ENCODE measurements at regions not wholly inside any gene's neighbourhood (a gene's known extent, or its start where the extent isn't known, plus 50 kb on each side); places are given as distances from the start of the nearest gene placed in this dataset.
"Not testable (repeated sequence)": the region's sequence is repeated elsewhere in the genome, so short reads cannot be mapped to it uniquely, and the experiment has no call there.

DNA sequence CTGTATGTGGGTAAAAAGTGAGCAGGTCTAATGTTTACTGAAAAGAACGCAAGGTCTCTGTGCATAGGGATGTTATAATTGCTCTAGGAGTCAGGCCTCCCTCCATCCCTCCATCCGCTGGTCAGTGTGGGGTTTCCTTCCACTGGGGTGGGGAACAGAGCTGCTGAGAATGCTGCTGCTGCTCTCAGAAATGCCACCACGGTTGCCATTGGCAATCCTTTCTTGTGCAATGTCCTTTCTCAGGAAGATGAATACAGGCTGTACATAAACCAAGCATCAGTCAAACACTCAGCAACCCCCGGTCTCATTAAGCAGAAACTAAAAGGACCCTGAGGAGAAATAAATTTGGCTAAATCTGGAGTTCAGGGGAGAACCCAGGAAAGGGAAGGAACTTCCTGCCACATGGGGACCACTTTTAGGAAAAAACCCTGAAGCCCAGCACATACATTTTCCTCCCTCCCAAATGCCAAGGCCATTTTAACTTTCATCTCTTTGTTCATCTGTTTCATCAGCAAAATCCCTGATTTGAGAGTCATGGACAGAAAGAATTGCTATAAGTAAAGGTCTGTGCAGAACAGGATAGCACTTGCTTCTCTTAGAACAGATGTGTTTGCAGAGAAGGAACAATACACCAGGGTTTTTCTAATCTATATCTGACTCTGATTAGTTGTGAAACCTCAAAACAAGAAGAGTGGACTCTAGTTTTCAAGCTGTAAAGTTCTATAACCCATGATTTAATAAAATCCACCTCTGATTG lies 70.4 kb upstream of the SLC1A3 start:
- TF ChIP-seq, protein P1, sequence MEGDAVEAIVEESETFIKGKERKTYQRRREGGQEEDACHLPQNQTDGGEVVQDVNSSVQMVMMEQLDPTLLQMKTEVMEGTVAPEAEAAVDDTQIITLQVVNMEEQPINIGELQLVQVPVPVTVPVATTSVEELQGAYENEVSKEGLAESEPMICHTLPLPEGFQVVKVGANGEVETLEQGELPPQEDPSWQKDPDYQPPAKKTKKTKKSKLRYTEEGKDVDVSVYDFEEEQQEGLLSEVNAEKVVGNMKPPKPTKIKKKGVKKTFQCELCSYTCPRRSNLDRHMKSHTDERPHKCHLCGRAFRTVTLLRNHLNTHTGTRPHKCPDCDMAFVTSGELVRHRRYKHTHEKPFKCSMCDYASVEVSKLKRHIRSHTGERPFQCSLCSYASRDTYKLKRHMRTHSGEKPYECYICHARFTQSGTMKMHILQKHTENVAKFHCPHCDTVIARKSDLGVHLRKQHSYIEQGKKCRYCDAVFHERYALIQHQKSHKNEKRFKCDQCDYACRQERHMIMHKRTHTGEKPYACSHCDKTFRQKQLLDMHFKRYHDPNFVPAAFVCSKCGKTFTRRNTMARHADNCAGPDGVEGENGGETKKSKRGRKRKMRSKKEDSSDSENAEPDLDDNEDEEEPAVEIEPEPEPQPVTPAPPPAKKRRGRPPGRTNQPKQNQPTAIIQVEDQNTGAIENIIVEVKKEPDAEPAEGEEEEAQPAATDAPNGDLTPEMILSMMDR (IDR thresholded peaks at IDR 0.05) = no peak
- no peak for TF ChIP-seq POLR2A (IDR thresholded peaks at IDR 0.05)
- Histone ChIP-seq H3K36me3 (ENCODE audit: low read depth, missing control alignments) (no peaks in the 10 kb centered on the region), H3K4me1 (no peaks in the 10 kb centered on the region), H3K4me3 (no peak overlapping the region), H3K9me3 (no peaks in the 10 kb centered on the region), H3K27ac (no peak overlapping the region), H3K27me3 (no peaks in the 10 kb centered on the region)
- WGBS, 2 donors = 67 to 79% methylated on average over 4 of the region's 4 CpGs
- intact Hi-C loops (cut with DNase I; ENCODE audit: low total_unique reads) = no loop called here
- DNase-seq = no peak

DNA sequence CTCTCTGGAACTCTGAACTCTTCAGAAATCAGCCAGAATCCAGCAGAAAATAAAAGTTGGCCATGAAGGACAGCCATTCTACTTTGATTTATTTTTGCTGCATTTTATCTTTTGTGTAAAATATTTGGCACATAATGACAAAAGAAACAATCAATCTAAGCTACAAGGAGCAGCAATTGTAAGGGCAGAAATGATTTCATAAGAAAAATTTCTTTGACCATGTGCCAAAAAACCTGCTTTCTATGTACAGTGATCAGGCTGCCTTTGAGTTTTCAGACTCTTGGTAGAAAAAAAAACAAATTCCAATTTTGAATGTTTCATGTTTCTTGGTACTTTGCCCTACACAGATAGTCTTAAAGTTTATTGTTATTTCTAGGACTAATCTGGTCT lies 69.8 kb upstream of the SLC1A3 start:
- Histone ChIP-seq H3K27ac (no peak overlapping the region), H3K9me3 (no peaks in the 10 kb centered on the region), H3K4me3 (no peak overlapping the region), H3K4me1 (no peaks in the 10 kb centered on the region), H3K36me3 (ENCODE audit: low read depth, missing control alignments) (no peaks in the 10 kb centered on the region), H3K27me3 (no peaks in the 10 kb centered on the region)
- TF ChIP-seq, protein P1 (IDR thresholded peaks at IDR 0.05) = no peak
- TF ChIP-seq POLR2A (IDR thresholded peaks at IDR 0.05) = no peak
- no peak for DNase-seq
- intact Hi-C loops (cut with DNase I; ENCODE audit: low total_unique reads) = no loop called here

DNA sequence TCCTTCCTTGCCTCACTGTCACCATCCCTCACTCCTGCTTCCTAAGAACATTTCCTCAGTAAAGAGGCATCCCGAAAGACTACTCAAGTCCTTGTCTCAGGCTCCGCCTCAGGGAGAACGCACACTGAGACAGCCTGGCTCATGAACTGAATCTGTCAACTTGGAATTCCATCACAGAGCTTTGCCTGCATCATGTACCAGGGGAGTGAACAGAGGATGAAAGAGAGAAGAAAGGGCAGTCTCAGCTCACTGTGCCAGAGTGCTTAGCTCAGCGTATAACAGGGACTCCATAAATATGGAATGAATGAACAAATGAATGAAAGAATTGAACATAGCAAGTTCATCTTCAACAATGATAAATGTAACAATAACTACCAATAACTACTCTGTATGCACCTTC lies 68.7 kb upstream of the SLC1A3 start:
- TF ChIP-seq, protein P1 (IDR thresholded peaks at IDR 0.05) = no peak
- no peak for TF ChIP-seq POLR2A (IDR thresholded peaks at IDR 0.05)
- WGBS, 2 donors = 88 to 89% methylated on average over 4 of the region's 4 CpGs
- no peak for DNase-seq
- H3K4me3 ChIP-seq = no peak overlapping the region
- intact Hi-C loops (cut with DNase I; ENCODE audit: low total_unique reads) = no loop called here
- H3K9me3 ChIP-seq = no peaks in the 10 kb centered on the region
- H3K27ac ChIP-seq = no peak overlapping the region
- H3K27me3 ChIP-seq = no peaks in the 10 kb centered on the region
- H3K4me1 ChIP-seq = no peaks in the 10 kb centered on the region
- H3K36me3 ChIP-seq (ENCODE audit: low read depth, missing control alignments) = no peaks in the 10 kb centered on the region

DNA sequence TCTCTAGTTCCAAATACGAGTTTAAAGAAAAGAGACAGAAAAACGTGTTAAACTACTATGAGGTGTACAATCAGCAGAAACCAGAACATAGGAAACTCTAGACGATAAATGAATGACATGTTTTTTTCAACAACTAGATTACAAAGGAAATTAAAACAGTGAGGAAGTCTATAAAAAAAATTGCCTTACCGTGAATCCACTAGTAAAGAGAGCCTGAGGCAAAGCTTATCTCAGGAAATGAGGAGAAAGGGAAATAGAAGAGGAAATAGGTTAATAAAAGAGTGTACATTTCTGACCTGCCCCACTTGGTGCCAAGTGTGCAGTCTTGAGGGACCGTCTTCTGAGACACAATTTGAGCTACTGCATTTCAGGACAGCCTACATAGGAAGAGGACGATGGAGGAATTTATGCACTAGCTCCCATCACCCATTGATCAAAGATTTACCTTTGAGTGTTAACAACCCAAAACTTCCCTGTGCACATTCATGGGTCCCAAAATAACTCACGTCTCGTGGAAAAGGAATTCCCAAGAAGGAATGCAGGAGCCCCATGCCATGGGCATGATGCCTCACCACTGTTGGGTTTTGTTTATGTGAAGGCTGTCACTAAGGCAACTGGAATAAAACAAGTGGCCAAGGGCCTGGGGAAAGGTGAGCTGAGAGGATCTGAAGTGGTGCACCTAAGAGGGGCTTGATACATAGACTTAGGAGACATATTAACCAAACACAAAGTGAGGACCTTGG lies 53.6 kb upstream of the SLC1A3 start:
- intact Hi-C loops (cut with DNase I; ENCODE audit: low total_unique reads) = no loop called here
- Histone ChIP-seq H3K36me3 (ENCODE audit: low read depth, missing control alignments) (no peaks in the 10 kb centered on the region), H3K27ac (no peak overlapping the region), H3K4me3 (no peak overlapping the region), H3K4me1 (no peaks in the 10 kb centered on the region), H3K27me3 (no peaks in the 10 kb centered on the region), H3K9me3 (no peaks in the 10 kb centered on the region)
- DNase-seq = no peak
- TF ChIP-seq POLR2A (IDR thresholded peaks at IDR 0.05) = no peak
- TF ChIP-seq, protein P1 (IDR thresholded peaks at IDR 0.05) = no peak
- WGBS, 2 donors = 78 to 85% methylated on average over 8 of the region's 8 CpGs

DNA sequence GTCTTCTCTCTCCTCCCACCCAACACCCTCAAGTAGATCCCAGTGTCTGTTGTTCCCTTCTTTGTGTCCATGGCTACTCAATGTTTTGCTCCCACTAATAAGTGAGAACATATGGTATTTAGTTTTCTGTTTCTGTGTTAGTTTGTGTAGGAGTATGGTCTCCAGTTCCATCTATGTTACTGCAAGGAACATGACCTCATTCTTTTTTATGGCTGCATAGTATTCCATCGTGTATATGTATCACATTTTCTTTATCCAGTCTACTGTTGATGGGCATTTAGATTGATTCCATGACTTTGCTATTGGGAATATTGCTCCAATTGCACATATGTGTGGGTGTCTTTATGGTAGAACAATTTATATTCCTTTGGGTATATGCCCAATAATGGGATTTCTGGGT lies 51.4 kb upstream of the SLC1A3 start:
- H3K9me3 ChIP-seq; H3K4me3 ChIP-seq; H3K27ac ChIP-seq; H3K4me1 ChIP-seq; H3K27me3 ChIP-seq; DNase-seq; H3K36me3 ChIP-seq (ENCODE audit: low read depth, missing control alignments); intact Hi-C loops (cut with DNase I; ENCODE audit: low total_unique reads): not testable (repeated sequence)
- 84 to 91% methylated on average over 1 of the region's 1 CpG for WGBS, 2 donors

Small RNAs in the stretch of these regions (small RNA-seq; reads per million reads assigned to genes)
- 0 reads per million in 2 donors for gene RNA5SP181

Measured in testis (tissue), 2 donors.